ENCODE measurements at regions not wholly inside any gene's neighbourhood (a gene's known extent, or its start where the extent isn't known, plus 50 kb on each side); places are given as distances from the start of the nearest gene placed in this dataset.

DNA sequence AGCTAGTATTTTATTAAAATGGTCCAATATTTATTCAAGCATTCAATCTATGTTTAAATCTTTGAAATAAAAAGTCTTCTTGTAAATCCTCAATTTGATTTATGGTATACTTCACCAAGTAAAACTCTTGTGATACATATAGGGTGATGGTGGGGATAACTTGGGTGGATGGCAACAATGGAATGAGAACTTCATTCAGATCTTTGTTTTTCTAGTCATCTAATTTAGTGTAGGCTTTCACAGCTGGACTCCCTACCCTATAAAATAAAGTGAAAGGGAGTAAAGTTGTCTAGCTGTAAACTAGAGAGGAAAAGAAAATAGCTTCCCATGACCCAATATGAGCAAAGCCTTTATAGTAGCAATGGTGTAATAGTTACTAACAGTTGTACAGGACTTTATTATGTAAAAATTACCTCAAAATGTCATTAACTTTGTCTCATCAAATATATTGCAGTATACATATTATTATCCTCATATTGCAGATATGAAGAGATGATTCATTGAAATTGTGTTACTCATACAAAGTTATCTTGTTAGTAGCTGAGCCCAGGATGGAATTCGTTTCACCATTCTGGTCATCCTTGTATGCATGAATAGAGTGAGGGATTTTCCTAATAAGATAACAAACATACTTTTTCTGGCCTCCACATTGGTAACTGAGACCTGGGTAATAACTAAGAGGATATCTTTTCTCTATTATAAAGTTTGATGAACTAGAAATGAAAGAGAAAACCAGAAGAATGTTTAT, 1377.7 kb upstream of the ADGRL4 start:
- Histone ChIP-seq H3K4me1 (no peaks in the 10 kb centered on the region), H3K36me3 (ENCODE audit: control insufficient read depth, insufficient read depth, low read length) (no peaks in the 10 kb centered on the region), H3K9me3 (no peaks in the 10 kb centered on the region), H3K4me3 (ENCODE audit: low read depth, low read length) (no peak overlapping the region), H3K27me3 (replicated peaks; ENCODE audit: control insufficient read depth, insufficient read depth, low read length) (no peaks in the 10 kb centered on the region)
- TF ChIP-seq CTCF (IDR thresholded peaks at IDR 0.05; ENCODE audit: insufficient read depth in 1 of 2, low read depth in 1 of 2, low read length in 1 of 2, severe bottlenecking in 1 of 2, unreplicated experiment in 1 of 2), result no peak
- Mint-ChIP-seq H3K36me3 (ENCODE audit: insufficient read depth, unreplicated experiment) (no peaks in the 10 kb centered on the region), H3K27me3 (ENCODE audit: insufficient read depth, unreplicated experiment) (no peaks in the 10 kb centered on the region), H3K9me3 (ENCODE audit: unreplicated experiment) (no peaks in the 10 kb centered on the region), H3K27ac (ENCODE audit: unreplicated experiment) (no peak overlapping the region), H3K4me3 (ENCODE audit: unreplicated experiment) (no peak overlapping the region), H3K4me1 (ENCODE audit: low read depth, unreplicated experiment) (no peaks in the 10 kb centered on the region)
- BruUV-seq (replicated peaks), result no TSS peak
- CTCF ChIA-PET, result no interaction called here
- POLR2A ChIA-PET, result no interaction called here
- DNase-seq, result no peak
- intact Hi-C loops (cut with micrococcal nuclease; ENCODE audit: unreplicated experiment), result no loop called here

GRCh38 chr1:80375662-80376061, 1369.1 kb upstream of the ADGRL4 start:
- TF ChIP-seq CTCF (IDR thresholded peaks at IDR 0.05; ENCODE audit: insufficient read depth in 1 of 2, low read depth in 1 of 2, low read length in 1 of 2, severe bottlenecking in 1 of 2, unreplicated experiment in 1 of 2), result no peak
- Mint-ChIP-seq H3K27me3 (ENCODE audit: insufficient read depth, unreplicated experiment) (peaks cover 3% of the 10 kb centered on the region), H3K4me3 (ENCODE audit: unreplicated experiment) (no peak overlapping the region), H3K9me3 (ENCODE audit: unreplicated experiment) (no peaks in the 10 kb centered on the region), H3K27ac (ENCODE audit: unreplicated experiment) (no peak overlapping the region), H3K36me3 (ENCODE audit: insufficient read depth, unreplicated experiment) (no peaks in the 10 kb centered on the region), H3K4me1 (ENCODE audit: low read depth, unreplicated experiment) (no peaks in the 10 kb centered on the region)
- no peaks in the 10 kb centered on the region for H3K27me3 ChIP-seq (replicated peaks; ENCODE audit: control insufficient read depth, insufficient read depth, low read length)
- H3K4me1 ChIP-seq, result no peaks in the 10 kb centered on the region
- intact Hi-C loops (cut with micrococcal nuclease; ENCODE audit: unreplicated experiment), result no loop called here
- ChIA-PET POLR2A (no interaction called here), CTCF (no interaction called here)
- no peaks in the 10 kb centered on the region for H3K9me3 ChIP-seq
- H3K36me3 ChIP-seq (ENCODE audit: control insufficient read depth, insufficient read depth, low read length), result no peaks in the 10 kb centered on the region
- no TSS peak for BruUV-seq (replicated peaks)
- no peak for DNase-seq
- H3K4me3 ChIP-seq (ENCODE audit: low read depth, low read length), result no peak overlapping the region

DNA sequence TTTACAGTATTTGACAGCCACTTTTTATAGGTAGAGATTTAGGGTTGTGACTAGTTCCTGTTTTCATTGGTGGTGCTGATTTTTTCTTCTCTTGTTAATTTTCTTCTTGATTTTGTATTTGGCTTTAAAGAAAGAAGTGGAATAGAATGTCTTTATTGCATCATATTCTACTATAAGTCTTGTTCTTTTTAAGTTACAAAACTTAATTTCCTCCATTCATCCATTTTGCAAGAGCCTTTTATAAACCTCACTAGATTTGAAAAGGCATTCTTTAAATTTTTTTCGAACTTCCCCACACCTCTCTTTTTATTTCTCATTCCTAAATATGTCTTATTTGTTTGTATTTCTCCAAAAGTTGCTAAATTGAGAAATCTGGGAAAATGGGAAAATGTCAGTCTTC, 1368.6 kb upstream of the ADGRL4 start:
- Histone ChIP-seq H3K4me3 (ENCODE audit: low read depth, low read length) (no peak overlapping the region), H3K27me3 (replicated peaks; ENCODE audit: control insufficient read depth, insufficient read depth, low read length) (no peaks in the 10 kb centered on the region), H3K36me3 (ENCODE audit: control insufficient read depth, insufficient read depth, low read length) (no peaks in the 10 kb centered on the region), H3K9me3 (no peaks in the 10 kb centered on the region), H3K4me1 (no peaks in the 10 kb centered on the region)
- no peaks in the 10 kb centered on the region for H3K4me1 Mint-ChIP-seq (ENCODE audit: low read depth, unreplicated experiment)
- ChIA-PET POLR2A (no interaction called here), CTCF (no interaction called here)
- no peak for DNase-seq
- TF ChIP-seq CTCF (IDR thresholded peaks at IDR 0.05; ENCODE audit: insufficient read depth in 1 of 2, low read depth in 1 of 2, low read length in 1 of 2, severe bottlenecking in 1 of 2, unreplicated experiment in 1 of 2), result no peak
- H3K27ac Mint-ChIP-seq (ENCODE audit: unreplicated experiment), result no peak overlapping the region
- no peak overlapping the region for H3K4me3 Mint-ChIP-seq (ENCODE audit: unreplicated experiment)
- intact Hi-C loops (cut with micrococcal nuclease; ENCODE audit: unreplicated experiment), result no loop called here
- BruUV-seq (replicated peaks), result no TSS peak
- no peaks in the 10 kb centered on the region for H3K9me3 Mint-ChIP-seq (ENCODE audit: unreplicated experiment)
- H3K36me3 Mint-ChIP-seq (ENCODE audit: insufficient read depth, unreplicated experiment), result no peaks in the 10 kb centered on the region
- H3K27me3 Mint-ChIP-seq (ENCODE audit: insufficient read depth, unreplicated experiment), result peaks cover 3% of the 10 kb centered on the region

Measured in Caco-2 (cell line).